ENCODE measurements at regions not wholly inside any gene's neighbourhood (a gene's known extent, or its start where the extent isn't known, plus 50 kb on each side); places are given as distances from the start of the nearest gene placed in this dataset.

- no peaks in the 10 kb centered on the region for H3K79me1 ChIP-seq (ENCODE audit: low read length)
- no peaks in the 10 kb centered on the region for H3K4me1 ChIP-seq (ENCODE audit: control insufficient read depth in 1 of 2, insufficient read depth in 2 of 2, low read length in 2 of 2)
- H3K14ac ChIP-seq (ENCODE audit: low read length), result no peak overlapping the region
- no peak overlapping the region for H4K91ac ChIP-seq (ENCODE audit: low read depth, low read length)
- no peak for DNase-seq
- no peak overlapping the region for H2AFZ ChIP-seq (ENCODE audit: insufficient read depth, low read length, poor library complexity)
- H2BK120ac ChIP-seq (ENCODE audit: insufficient read depth, low read length, poor library complexity), result no peak overlapping the region
- no peak overlapping the region for H2AK5ac ChIP-seq (ENCODE audit: low read length)
- H3K9ac ChIP-seq (ENCODE audit: low read length), result no peak overlapping the region
- no peak overlapping the region for H2BK12ac ChIP-seq (ENCODE audit: low read length)
- H3K4me2 ChIP-seq (ENCODE audit: low read length), result no peak overlapping the region
- H3K4ac ChIP-seq (ENCODE audit: low read depth, low read length), result no peak overlapping the region
- no peaks in the 10 kb centered on the region for H3K9me3 ChIP-seq (ENCODE audit: insufficient read depth, low read depth, low read length)
- no peak overlapping the region for H4K12ac ChIP-seq (ENCODE audit: low read depth, low read length)
- H3K36me3 ChIP-seq (ENCODE audit: control insufficient read depth in 1 of 2, insufficient read depth in 2 of 2, low read length in 2 of 2), result no peaks in the 10 kb centered on the region
- H3K27ac ChIP-seq (ENCODE audit: low read depth, low read length), result no peak overlapping the region
- H3K23ac ChIP-seq (ENCODE audit: low read length), result no peak overlapping the region
- H3K27me3 ChIP-seq (ENCODE audit: insufficient read depth, low read length), result no peaks in the 10 kb centered on the region
- H3K4me3 ChIP-seq (ENCODE audit: low read depth, low read length), result no peak overlapping the region
- no peak overlapping the region for H2BK5ac ChIP-seq (ENCODE audit: low read depth, low read length, poor library complexity)
- no CpG with 5 or more reads among the region's 1 CpG for WGBS (ENCODE audit: extremely low coverage, insufficient coverage, insufficient read length)
- no peak overlapping the region for H4K8ac ChIP-seq (ENCODE audit: low read depth, low read length)
- no peaks in the 10 kb centered on the region for H3K79me2 ChIP-seq (ENCODE audit: control insufficient read depth, insufficient read depth, low read length, poor library complexity)
- no peak overlapping the region for H3K18ac ChIP-seq (ENCODE audit: low read length)
Observed at GRCh38 chr9:30718483-30718882, 1666.0 kb upstream of the ACO1 start.

- H2BK120ac ChIP-seq (ENCODE audit: insufficient read depth, low read length, poor library complexity), result no peak overlapping the region
- no peak overlapping the region for H3K4me2 ChIP-seq (ENCODE audit: low read length)
- no peaks in the 10 kb centered on the region for H3K4me1 ChIP-seq (ENCODE audit: control insufficient read depth in 1 of 2, insufficient read depth in 2 of 2, low read length in 2 of 2)
- H2BK5ac ChIP-seq (ENCODE audit: low read depth, low read length, poor library complexity), result no peak overlapping the region
- no peak overlapping the region for H3K18ac ChIP-seq (ENCODE audit: low read length)
- H3K4ac ChIP-seq (ENCODE audit: low read depth, low read length), result no peak overlapping the region
- no peaks in the 10 kb centered on the region for H3K9me3 ChIP-seq (ENCODE audit: insufficient read depth, low read depth, low read length)
- no peak overlapping the region for H3K23ac ChIP-seq (ENCODE audit: low read length)
- no peak overlapping the region for H3K9ac ChIP-seq (ENCODE audit: low read length)
- no peaks in the 10 kb centered on the region for H3K79me1 ChIP-seq (ENCODE audit: low read length)
- no peaks in the 10 kb centered on the region for H3K79me2 ChIP-seq (ENCODE audit: control insufficient read depth, insufficient read depth, low read length, poor library complexity)
- H3K27me3 ChIP-seq (ENCODE audit: insufficient read depth, low read length), result no peaks in the 10 kb centered on the region
- H3K27ac ChIP-seq (ENCODE audit: low read depth, low read length), result no peak overlapping the region
- H3K14ac ChIP-seq (ENCODE audit: low read length), result no peak overlapping the region
- no peak overlapping the region for H2BK12ac ChIP-seq (ENCODE audit: low read length)
- no peak overlapping the region for H4K12ac ChIP-seq (ENCODE audit: low read depth, low read length)
- no peak overlapping the region for H4K91ac ChIP-seq (ENCODE audit: low read depth, low read length)
- no peak overlapping the region for H2AFZ ChIP-seq (ENCODE audit: insufficient read depth, low read length, poor library complexity)
- H2AK5ac ChIP-seq (ENCODE audit: low read length), result no peak overlapping the region
- no peak overlapping the region for H3K4me3 ChIP-seq (ENCODE audit: low read depth, low read length)
- H4K8ac ChIP-seq (ENCODE audit: low read depth, low read length), result no peak overlapping the region
- no peak for DNase-seq
- no CpG with 5 or more reads among the region's 5 CpGs for WGBS (ENCODE audit: extremely low coverage, insufficient coverage, insufficient read length)
- no peaks in the 10 kb centered on the region for H3K36me3 ChIP-seq (ENCODE audit: control insufficient read depth in 1 of 2, insufficient read depth in 2 of 2, low read length in 2 of 2)
Observed at GRCh38 chr9:30722065-30722464, 1662.4 kb upstream of the ACO1 start.

- H3K4me3 ChIP-seq (ENCODE audit: low read depth, low read length), result no peak overlapping the region
- H3K4ac ChIP-seq (ENCODE audit: low read depth, low read length), result no peak overlapping the region
- H2AFZ ChIP-seq (ENCODE audit: insufficient read depth, low read length, poor library complexity), result no peak overlapping the region
- no peak overlapping the region for H4K8ac ChIP-seq (ENCODE audit: low read depth, low read length)
- H3K79me1 ChIP-seq (ENCODE audit: low read length), result no peaks in the 10 kb centered on the region
- no peak overlapping the region for H2BK120ac ChIP-seq (ENCODE audit: insufficient read depth, low read length, poor library complexity)
- no peak overlapping the region for H3K23ac ChIP-seq (ENCODE audit: low read length)
- H2AK5ac ChIP-seq (ENCODE audit: low read length), result no peak overlapping the region
- H3K79me2 ChIP-seq (ENCODE audit: control insufficient read depth, insufficient read depth, low read length, poor library complexity), result no peaks in the 10 kb centered on the region
- H4K91ac ChIP-seq (ENCODE audit: low read depth, low read length), result no peak overlapping the region
- WGBS (ENCODE audit: extremely low coverage, insufficient coverage, insufficient read length), result no CpG with 5 or more reads among the region's 4 CpGs
- H3K4me2 ChIP-seq (ENCODE audit: low read length), result no peak overlapping the region
- no peak overlapping the region for H3K18ac ChIP-seq (ENCODE audit: low read length)
- DNase-seq, result no peak
- no peak overlapping the region for H3K9ac ChIP-seq (ENCODE audit: low read length)
- no peaks in the 10 kb centered on the region for H3K36me3 ChIP-seq (ENCODE audit: control insufficient read depth in 1 of 2, insufficient read depth in 2 of 2, low read length in 2 of 2)
- no peak overlapping the region for H3K27ac ChIP-seq (ENCODE audit: low read depth, low read length)
- no peak overlapping the region for H4K12ac ChIP-seq (ENCODE audit: low read depth, low read length)
- H2BK5ac ChIP-seq (ENCODE audit: low read depth, low read length, poor library complexity), result no peak overlapping the region
- no peak overlapping the region for H3K14ac ChIP-seq (ENCODE audit: low read length)
- no peaks in the 10 kb centered on the region for H3K27me3 ChIP-seq (ENCODE audit: insufficient read depth, low read length)
- no peaks in the 10 kb centered on the region for H3K4me1 ChIP-seq (ENCODE audit: control insufficient read depth in 1 of 2, insufficient read depth in 2 of 2, low read length in 2 of 2)
- H2BK12ac ChIP-seq (ENCODE audit: low read length), result no peak overlapping the region
- no peaks in the 10 kb centered on the region for H3K9me3 ChIP-seq (ENCODE audit: insufficient read depth, low read depth, low read length)
Observed at GRCh38 chr9:30723656-30724055, 1660.8 kb upstream of the ACO1 start.

- Histone ChIP-seq H2AFZ (ENCODE audit: insufficient read depth, low read length, poor library complexity) (no peak overlapping the region), H3K79me2 (ENCODE audit: control insufficient read depth, insufficient read depth, low read length, poor library complexity) (no peaks in the 10 kb centered on the region), H3K36me3 (ENCODE audit: control insufficient read depth in 1 of 2, insufficient read depth in 2 of 2, low read length in 2 of 2) (no peaks in the 10 kb centered on the region), H3K27me3 (ENCODE audit: insufficient read depth, low read length) (no peaks in the 10 kb centered on the region), H3K27ac (ENCODE audit: low read depth, low read length) (no peak overlapping the region), H4K91ac (ENCODE audit: low read depth, low read length) (no peak overlapping the region), H3K14ac (ENCODE audit: low read length) (no peak overlapping the region), H3K9me3 (ENCODE audit: insufficient read depth, low read depth, low read length) (no peaks in the 10 kb centered on the region), H2BK120ac (ENCODE audit: insufficient read depth, low read length, poor library complexity) (no peak overlapping the region), H2AK5ac (ENCODE audit: low read length) (no peak overlapping the region), H3K79me1 (ENCODE audit: low read length) (no peaks in the 10 kb centered on the region), H2BK5ac (ENCODE audit: low read depth, low read length, poor library complexity) (no peak overlapping the region), H3K18ac (ENCODE audit: low read length) (no peak overlapping the region), H4K8ac (ENCODE audit: low read depth, low read length) (no peak overlapping the region), H4K12ac (ENCODE audit: low read depth, low read length) (no peak overlapping the region), H3K9ac (ENCODE audit: low read length) (no peak overlapping the region), H3K4me3 (ENCODE audit: low read depth, low read length) (no peak overlapping the region), H3K4me1 (ENCODE audit: control insufficient read depth in 1 of 2, insufficient read depth in 2 of 2, low read length in 2 of 2) (no peaks in the 10 kb centered on the region), H3K23ac (ENCODE audit: low read length) (no peak overlapping the region), H3K4ac (ENCODE audit: low read depth, low read length) (no peak overlapping the region), H3K4me2 (ENCODE audit: low read length) (no peak overlapping the region), H2BK12ac (ENCODE audit: low read length) (no peak overlapping the region)
- no CpG with 5 or more reads among the region's 5 CpGs for WGBS (ENCODE audit: extremely low coverage, insufficient coverage, insufficient read length)
- no peak for DNase-seq
Observed at GRCh38 chr9:30732060-30732459, 1652.4 kb upstream of the ACO1 start.
